GM18505 (cell line): ENCODE measurements at regions not wholly inside any gene's neighbourhood (a gene's known extent, or its start where the extent isn't known, plus 50 kb on each side); places are given as distances from the start of the nearest gene placed in this dataset.

Experiments
- ATAC-seq: cut with Tn5 transposase; IDR thresholded peaks from one replicate; pipeline ENCODE4 v1.9.1; 2021; ENCODE audit not compliant: unreplicated experiment
- POLR2A ChIP-seq: IDR thresholded peaks from 4 replicates; pipeline ENCODE4 v1.6.1; 2011; ENCODE audit warnings: borderline replicate concordance; ENCODE audit not compliant: insufficient read depth, insufficient read length; ENCODE audit errors: extremely low read depth

GRCh38 chr6:81643156-81643555 is 109.3 kb downstream of the TENT5A start:
- ATAC-seq = no peak
- no peak for TF ChIP-seq POLR2A

- TF ChIP-seq POLR2A = no peak
These were observed 111.6 kb downstream of the TENT5A start for GRCh38 chr6:81640891-81641290.

GRCh38 chr6:81640126-81640525 is 112.4 kb downstream of the TENT5A start:
- no peak for TF ChIP-seq POLR2A
- ATAC-seq = no peak

More at GRCh38 chr6:81640891-81641290, 111.6 kb downstream of the TENT5A start:
- ATAC-seq = no peak

GRCh38 chr6:81638366-81638765 is 114.1 kb downstream of the TENT5A start:
- no peak for TF ChIP-seq POLR2A
- ATAC-seq = no peak

- ATAC-seq = no peak
- no peak for TF ChIP-seq POLR2A
These were observed 115.4 kb downstream of the TENT5A start for GRCh38 chr6:81636930-81637568.

- ATAC-seq = no peak
These were observed 118.2 kb downstream of the TENT5A start for GRCh38 chr6:81634155-81634880.

GRCh38 chr6:81633391-81633790 is 119.1 kb downstream of the TENT5A start:
- ATAC-seq = no peak
- TF ChIP-seq POLR2A = no peak

More at GRCh38 chr6:81634155-81634880, 118.2 kb downstream of the TENT5A start:
- no peak for TF ChIP-seq POLR2A

GRCh38 chr6:81630719-81631118 is 121.8 kb downstream of the TENT5A start:
- TF ChIP-seq POLR2A = no peak
- no peak for ATAC-seq

GRCh38 chr6:81625216-81625615 is 127.3 kb downstream of the TENT5A start:
- no peak for ATAC-seq
- TF ChIP-seq POLR2A = no peak

GRCh38 chr6:81624453-81624852 is 128.0 kb downstream of the TENT5A start:
- no peak for TF ChIP-seq POLR2A
- ATAC-seq = no peak

- no peak for TF ChIP-seq POLR2A
- ATAC-seq = no peak
These were observed 129.2 kb downstream of the TENT5A start for GRCh38 chr6:81623106-81623759.

- no peak for TF ChIP-seq POLR2A
- no peak for ATAC-seq
These were observed 130.6 kb downstream of the TENT5A start for GRCh38 chr6:81621816-81622395.

GRCh38 chr6:81614292-81614691 is 138.2 kb downstream of the TENT5A start:
- no peak for TF ChIP-seq POLR2A
- ATAC-seq = no peak

- no peak for TF ChIP-seq POLR2A
- ATAC-seq = no peak
These were observed 138.9 kb downstream of the TENT5A start for GRCh38 chr6:81613606-81614005.

GRCh38 chr6:81612136-81612535 is 140.3 kb downstream of the TENT5A start:
- no peak for ATAC-seq
- no peak for TF ChIP-seq POLR2A
